ENCODE measurements at regions not wholly inside any gene's neighbourhood (a gene's known extent, or its start where the extent isn't known, plus 50 kb on each side); places are given as distances from the start of the nearest gene placed in this dataset.

- no peak for DNase-seq
Measured at GRCh38 chr4:138964716-138965426, 50.7 kb upstream of the NOCT start.

- no peak for DNase-seq
Measured at GRCh38 chr4:138963412-138963811, 52.2 kb upstream of the NOCT start.

GRCh38 chr4:138961664-138962063 lies 53.9 kb upstream of the NOCT start:
- no peak for DNase-seq

GRCh38 chr4:138961129-138961528 lies 54.5 kb upstream of the NOCT start:
- DNase-seq, result no peak

GRCh38 chr4:138960175-138960710 lies 55.3 kb upstream of the NOCT start:
- DNase-seq, result no peak

GRCh38 chr4:138959097-138959815 lies 56.3 kb upstream of the NOCT start:
- DNase-seq, result no peak

GRCh38 chr4:138958519-138958918 lies 57.1 kb upstream of the NOCT start:
- DNase-seq, result no peak

GRCh38 chr4:138957302-138957701 lies 58.3 kb upstream of the NOCT start:
- DNase-seq, result no peak

- DNase-seq, result no peak
Measured at GRCh38 chr4:138954428-138954827, 61.2 kb upstream of the NOCT start.

GRCh38 chr4:138953961-138954371 lies 61.6 kb upstream of the NOCT start:
- no peak for DNase-seq

GRCh38 chr4:138952411-138952810 lies 63.2 kb upstream of the NOCT start:
- DNase-seq, result no peak

- no peak for DNase-seq
Measured at GRCh38 chr4:138951764-138952163, 63.8 kb upstream of the NOCT start.

GRCh38 chr4:138949866-138950265 lies 65.7 kb upstream of the NOCT start:
- no peak for DNase-seq

- no peak for DNase-seq
Measured at GRCh38 chr4:138948918-138949317, 66.7 kb upstream of the NOCT start.

- no peak for DNase-seq
Measured at GRCh38 chr4:138946306-138946705, 69.3 kb upstream of the NOCT start.

- DNase-seq, result no peak
Measured at GRCh38 chr4:138945840-138946239, 69.7 kb upstream of the NOCT start.

GRCh38 chr4:138945401-138945800 lies 70.2 kb upstream of the NOCT start:
- no peak for DNase-seq

- DNase-seq, result no peak
Measured at GRCh38 chr4:138943893-138944292, 71.7 kb upstream of the NOCT start.

GRCh38 chr4:138941037-138941436 lies 74.5 kb upstream of the NOCT start:
- no peak for DNase-seq

GRCh38 chr4:138939960-138940359 lies 75.6 kb upstream of the NOCT start:
- DNase-seq, result no peak

- peak; percentile 19 for DNase-seq
Measured at GRCh38 chr4:138938366-138938690, 77.3 kb upstream of the NOCT start.

GRCh38 chr4:138935135-138935807 lies 80.3 kb upstream of the NOCT start:
- no peak for DNase-seq

GRCh38 chr4:138927072-138927471 lies 88.5 kb upstream of the NOCT start:
- no peak for DNase-seq

- no peak for DNase-seq
Measured at GRCh38 chr4:138925495-138925894, 90.1 kb upstream of the NOCT start.
